Cardiac fibroblast (primary cell): ENCODE measurements at regions not wholly inside any gene's neighbourhood (a gene's known extent, or its start where the extent isn't known, plus 50 kb on each side); places are given as distances from the start of the nearest gene placed in this dataset.

Experiments
- DNase-seq, 2 donors: peaks; one replicate each; pipeline versions ENCODE4 v3.0.0 to v3.0.0-alpha.2; 2010; ENCODE audit warnings: low read depth in 2 of 2
- H3K4me3 ChIP-seq, 2 donors: replicated peaks in 1 of 2; 1 replicate in 1 of 2; 2 replicates in 1 of 2; pipeline ENCODE4 v1.5.1; 2011; ENCODE audit warnings: low read depth in 2 of 2, low read length in 2 of 2, mild to moderate bottlenecking in 2 of 2, moderate library complexity in 1 of 2
- CTCF ChIP-seq: IDR thresholded peaks from one replicate; pipeline ENCODE4 v1.5.1; 2011; ENCODE audit warnings: low read depth, mild to moderate bottlenecking, low read length, inconsistent platforms

- TF ChIP-seq CTCF, result no peak
- peak in 1 of 2 donors; percentile 43 for DNase-seq
- H3K4me3 ChIP-seq, result no peak overlapping the region
Measured at GRCh38 chr10:31754803-31755624, 173.6 kb downstream of the ARHGAP12 start.

- H3K4me3 ChIP-seq, result no peak overlapping the region
- no peak for TF ChIP-seq CTCF
- no peak for DNase-seq
Measured at GRCh38 chr10:31753681-31754080, 174.9 kb downstream of the ARHGAP12 start.

DNA sequence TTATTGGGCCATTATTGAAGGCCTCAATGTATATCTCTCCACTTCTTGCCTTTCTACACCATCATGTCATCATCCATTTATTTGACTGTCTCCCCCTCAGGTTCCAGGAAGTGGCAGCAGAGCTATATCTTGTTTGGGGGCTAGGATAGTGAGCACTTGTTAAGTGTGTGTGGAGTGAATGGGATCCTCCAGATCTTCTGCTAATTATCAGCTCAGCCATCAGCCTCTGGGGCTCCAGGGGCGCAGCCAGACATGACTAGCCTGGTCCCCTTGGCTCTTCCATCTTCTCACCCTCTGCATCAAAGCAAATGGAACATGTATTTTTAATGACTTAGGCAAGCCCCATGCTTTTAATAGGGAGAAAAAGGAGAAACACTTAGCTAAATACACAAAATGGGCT, 176.5 kb downstream of the ARHGAP12 start:
- TF ChIP-seq CTCF, result no peak
- H3K4me3 ChIP-seq, result no peak overlapping the region
- no peak for DNase-seq

DNA sequence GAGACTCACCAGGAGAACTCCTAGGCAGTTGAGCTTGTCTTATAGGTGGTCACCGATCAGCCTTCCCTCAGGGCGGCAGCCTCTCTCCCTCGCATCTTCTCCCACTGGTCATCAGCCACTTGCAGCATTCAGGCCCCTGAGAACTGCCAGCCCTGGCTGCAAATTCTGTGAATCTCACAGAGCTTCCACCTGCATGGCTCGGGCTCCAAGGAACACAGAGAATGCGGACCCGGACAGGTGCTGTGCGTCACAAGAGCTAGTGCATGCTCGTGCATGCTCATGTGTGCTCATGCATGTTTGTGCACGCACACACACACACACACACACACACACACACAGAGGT, 176.9 kb downstream of the ARHGAP12 start:
- no peak overlapping the region for H3K4me3 ChIP-seq
- TF ChIP-seq CTCF, result no peak
- no peak for DNase-seq

DNA sequence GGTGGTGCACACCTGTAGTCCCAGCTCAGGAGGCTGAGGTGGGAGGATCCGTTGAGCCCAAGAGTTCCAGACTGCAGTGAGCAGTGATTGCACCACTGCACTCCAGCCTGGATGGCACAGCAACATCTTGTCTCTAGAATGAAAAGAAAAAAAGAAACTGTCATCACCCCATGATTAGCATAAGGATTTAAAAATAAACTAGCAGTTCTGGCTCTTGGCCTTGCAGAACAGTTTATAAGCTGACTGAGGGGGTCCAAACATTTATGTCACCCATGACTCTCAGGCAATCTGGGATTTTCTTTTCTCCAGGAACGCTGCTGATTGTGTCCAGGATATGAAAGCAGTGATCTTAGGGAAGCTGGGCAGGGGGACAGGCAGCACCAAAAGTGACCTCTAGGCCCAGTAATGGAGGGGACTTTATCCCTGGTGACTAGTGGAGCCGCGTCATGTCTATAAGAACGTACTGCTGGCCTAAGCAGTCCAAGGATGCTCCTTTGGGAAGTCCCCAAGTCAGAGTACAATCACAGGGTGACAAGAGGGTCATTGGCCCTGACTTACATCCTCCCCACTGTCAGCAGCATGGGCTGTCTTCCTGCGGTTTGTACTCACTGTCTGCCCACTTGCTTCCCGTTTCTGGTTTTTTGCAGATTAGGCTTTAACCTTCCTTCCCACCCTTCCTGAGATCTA, 177.4 kb downstream of the ARHGAP12 start:
- TF ChIP-seq CTCF, result no peak
- H3K4me3 ChIP-seq, result no peak overlapping the region
- DNase-seq, result peak in 1 of 2 donors; percentile 9

- no peak overlapping the region for H3K4me3 ChIP-seq
- TF ChIP-seq CTCF, result no peak
- peak; percentile 29 to 44 for DNase-seq
Measured at GRCh38 chr10:31749981-31750840, 178.4 kb downstream of the ARHGAP12 start.
